ENCODE measurements at regions not wholly inside any gene's neighbourhood (a gene's known extent, or its start where the extent isn't known, plus 50 kb on each side); places are given as distances from the start of the nearest gene placed in this dataset.

- Histone ChIP-seq H3K27me3 (ENCODE audit: insufficient read depth in 3 of 3, low read length in 2 of 3) (no peaks in the 10 kb centered on the region), H3K9me3 (no peaks in the 10 kb centered on the region), H3K4me3 (no peak overlapping the region), H3K27ac (no peak overlapping the region), H3K4me1 (no peaks in the 10 kb centered on the region), H3K36me3 (ENCODE audit: insufficient read depth in 1 of 2, low read depth in 1 of 2) (no peaks in the 10 kb centered on the region)
- TF ChIP-seq CTCF (IDR thresholded peaks at IDR 0.05) = no peak
- ATAC-seq (no peak), DNase-seq (no peak)
- 30 to 40% (median 37%) methylated on average over 1 of the region's 1 CpG for WGBS, 3 donors
- intact Hi-C loops (cut with DNase I) = no loop called here
Observed at GRCh38 chr11:30111786-30112185, 95.0 kb upstream of the KCNA4 start.

GRCh38 chr11:30113326-30113898 lies 96.6 kb upstream of the KCNA4 start:
- no peak for DNase-seq
- Histone ChIP-seq H3K9me3 (no peaks in the 10 kb centered on the region), H3K27ac (no peak overlapping the region), H3K4me1 (no peaks in the 10 kb centered on the region), H3K36me3 (ENCODE audit: insufficient read depth in 1 of 2, low read depth in 1 of 2) (no peaks in the 10 kb centered on the region), H3K27me3 (ENCODE audit: insufficient read depth in 3 of 3, low read length in 2 of 3) (no peaks in the 10 kb centered on the region), H3K4me3 (no peak overlapping the region)
- intact Hi-C loops (cut with DNase I) = no loop called here
- TF ChIP-seq CTCF (IDR thresholded peaks at IDR 0.05) = no peak
- no peak for ATAC-seq
- WGBS, 3 donors = 27 to 33% (median 31%) methylated on average over 2 of the region's 2 CpGs

GRCh38 chr11:30116512-30116911 lies 99.7 kb upstream of the KCNA4 start:
- Histone ChIP-seq H3K27me3 (ENCODE audit: insufficient read depth in 3 of 3, low read length in 2 of 3) (no peaks in the 10 kb centered on the region), H3K9me3 (no peaks in the 10 kb centered on the region), H3K4me1 (no peaks in the 10 kb centered on the region), H3K4me3 (no peak overlapping the region), H3K27ac (no peak overlapping the region), H3K36me3 (ENCODE audit: insufficient read depth in 1 of 2, low read depth in 1 of 2) (no peaks in the 10 kb centered on the region)
- 37 to 42% (median 39%) methylated on average over 1 of the region's 1 CpG for WGBS, 3 donors
- intact Hi-C loops (cut with DNase I) = no loop called here
- no peak for DNase-seq
- no peak for TF ChIP-seq CTCF (IDR thresholded peaks at IDR 0.05)
- no peak for ATAC-seq

DNA sequence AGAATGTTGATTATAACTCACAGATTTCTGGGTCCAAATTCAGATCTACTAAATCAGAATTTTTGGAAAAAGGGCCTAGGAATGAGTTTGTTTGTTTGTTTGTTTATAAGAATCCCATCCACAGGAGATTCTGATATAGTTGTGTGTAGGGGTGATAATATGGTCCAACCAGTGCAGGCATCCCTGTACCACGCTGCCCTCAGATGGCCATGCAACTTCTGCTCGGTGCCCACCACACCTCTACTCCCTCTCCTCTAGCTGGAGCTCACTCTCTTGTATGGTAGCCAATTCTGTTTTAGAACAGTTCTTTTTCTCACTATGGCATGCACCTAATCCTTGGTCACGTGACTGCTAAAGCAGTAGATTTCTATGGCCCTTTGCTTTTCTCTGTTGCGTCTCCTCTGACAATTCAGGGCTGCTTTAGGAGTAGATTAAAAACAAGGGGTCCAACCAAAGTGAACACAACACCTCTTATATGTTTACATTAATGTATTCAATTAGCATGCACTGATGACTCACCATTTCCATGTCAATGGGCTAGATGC lies 103.3 kb upstream of the KCNA4 start:
- Histone ChIP-seq H3K27me3 (ENCODE audit: insufficient read depth in 3 of 3, low read length in 2 of 3) (no peaks in the 10 kb centered on the region), H3K4me3 (no peak overlapping the region), H3K36me3 (ENCODE audit: insufficient read depth in 1 of 2, low read depth in 1 of 2) (no peaks in the 10 kb centered on the region), H3K4me1 (no peaks in the 10 kb centered on the region), H3K27ac (no peak overlapping the region), H3K9me3 (no peaks in the 10 kb centered on the region)
- no peak for TF ChIP-seq CTCF (IDR thresholded peaks at IDR 0.05)
- 76 to 80% (median 78%) methylated on average over 4 of the region's 4 CpGs for WGBS, 3 donors
- intact Hi-C loops (cut with DNase I) = loop anchor here in 1 of 2 donors (10.0 kb wide), 1 partner anchor 795 kb away; no protein-coding TSS in a partner anchor
- ATAC-seq = no peak
- no peak for DNase-seq

DNA sequence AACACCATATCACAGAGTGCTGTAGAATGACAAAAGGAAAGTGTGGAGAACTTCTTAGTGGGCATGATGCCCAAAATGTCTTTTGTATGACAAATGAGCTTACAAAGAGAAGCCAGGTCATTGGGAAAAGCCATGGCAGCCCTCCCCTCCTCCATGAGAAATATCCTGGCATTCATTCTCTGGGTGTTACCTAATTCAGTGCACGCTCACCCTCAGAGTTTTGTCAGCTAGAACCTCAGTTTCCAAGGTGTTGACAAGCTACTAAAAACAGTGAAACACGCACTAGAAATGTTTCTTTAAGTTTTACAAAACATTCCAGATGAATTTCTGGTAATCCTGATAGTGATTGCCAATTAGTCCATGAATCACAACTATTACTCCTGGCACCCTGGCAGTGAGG lies 105.4 kb upstream of the FSHB start:
- no peak overlapping the region for H3K4me3 ChIP-seq
- H3K36me3 ChIP-seq (ENCODE audit: insufficient read depth in 1 of 2, low read depth in 1 of 2) = no peaks in the 10 kb centered on the region
- DNase-seq (no peak), ATAC-seq (no peak)
- 56 to 66% (median 61%) methylated on average over 2 of the region's 2 CpGs for WGBS, 3 donors
- intact Hi-C loops (cut with DNase I) = loop anchor here in 1 of 2 donors (10.0 kb wide), 1 partner anchor 789 kb away; no protein-coding TSS in a partner anchor
- H3K4me1 ChIP-seq = no peaks in the 10 kb centered on the region
- H3K27me3 ChIP-seq (ENCODE audit: insufficient read depth in 3 of 3, low read length in 2 of 3) = no peaks in the 10 kb centered on the region
- H3K9me3 ChIP-seq = no peaks in the 10 kb centered on the region
- TF ChIP-seq CTCF (IDR thresholded peaks at IDR 0.05) = no peak
- no peak overlapping the region for H3K27ac ChIP-seq

Data from psoas muscle (tissue), 7 donors.